Keratinocyte (primary cell): ENCODE measurements at regions not wholly inside any gene's neighbourhood (a gene's known extent, or its start where the extent isn't known, plus 50 kb on each side); places are given as distances from the start of the nearest gene placed in this dataset.

ENCODE experiments used
- DNase-seq: peaks from one replicate; pipeline ENCODE4 v3.0.0-alpha.2; 2011; ENCODE audit warnings: low read depth, missing footprints, low spot score
- FAIRE-seq: peaks from 2 replicates; lab custom pipeline; 2011; peaks lifted over from hg19 to GRCh38; lab: Jason Lieb, UNC
- H2AFZ ChIP-seq: 2 replicates; pipeline ENCODE4 v1.6.0; 2012; ENCODE audit warnings: low read length, control low read depth, inconsistent platforms; ENCODE audit not compliant: control insufficient read depth
- H3K27ac ChIP-seq: 2 replicates; pipeline ENCODE4 v1.5.1; 2011; ENCODE audit warnings: low read length; ENCODE audit not compliant: control insufficient read depth, insufficient read depth
- H3K27me3 ChIP-seq: 3 replicates; pipeline ENCODE4 v1.6.0; 2011; ENCODE audit warnings: low read length; ENCODE audit not compliant: control insufficient read depth, insufficient read depth; ENCODE audit errors: extremely low read depth
- H3K36me3 ChIP-seq, 2 experiments: 2 replicates in 1 of 2; 3 replicates in 1 of 2; pipeline ENCODE4 v1.5.1; 2011; ENCODE audit warnings: low read length in 2 of 2, mild to moderate bottlenecking in 1 of 2; ENCODE audit not compliant: control insufficient read depth in 2 of 2, insufficient read depth in 2 of 2; ENCODE audit errors: extremely low read depth in 1 of 2
- H3K4me1 ChIP-seq: 3 replicates; pipeline ENCODE4 v1.5.1; 2011; ENCODE audit warnings: low read length; ENCODE audit not compliant: control insufficient read depth, insufficient read depth; ENCODE audit errors: extremely low read depth
- H3K4me2 ChIP-seq: 3 replicates; pipeline ENCODE4 v1.6.0; 2011; ENCODE audit warnings: low read depth, low read length; ENCODE audit not compliant: control insufficient read depth, insufficient read depth; ENCODE audit errors: extremely low read depth
- H3K4me3 ChIP-seq, 3 experiments: fragments of 200-600 bp in 1 of 3; sonication (generic) in 1 of 3; 2 replicates in 2 of 3; 3 replicates in 1 of 3; pipeline ENCODE4 v1.5.1; 2011 to 2016; ENCODE audit warnings: low read length in 3 of 3, mild to moderate bottlenecking in 3 of 3, control low read depth in 2 of 3, inconsistent platforms in 1 of 3, low read depth in 1 of 3, mixed read lengths in 1 of 3, mixed run types in 1 of 3, moderate library complexity in 1 of 3; ENCODE audit not compliant: control insufficient read depth in 2 of 3, insufficient read depth in 2 of 3; ENCODE audit errors: extremely low read depth in 1 of 3
- H3K79me2 ChIP-seq: 2 replicates; pipeline ENCODE4 v1.6.0; 2012; ENCODE audit warnings: low read length; ENCODE audit not compliant: control insufficient read depth, insufficient read depth
- H3K9ac ChIP-seq: 3 replicates; pipeline ENCODE4 v1.6.0; 2011; ENCODE audit warnings: low read length; ENCODE audit not compliant: control insufficient read depth, insufficient read depth; ENCODE audit errors: extremely low read depth
- H3K9me1 ChIP-seq: 3 replicates; pipeline ENCODE4 v1.6.0; 2011; ENCODE audit warnings: low read length; ENCODE audit not compliant: control insufficient read depth, insufficient read depth; ENCODE audit errors: extremely low read depth
- H3K9me3 ChIP-seq: 2 replicates; pipeline ENCODE4 v1.5.1; 2012; ENCODE audit warnings: low read depth, low read length; ENCODE audit not compliant: control insufficient read depth
- H4K20me1 ChIP-seq: 3 replicates; pipeline ENCODE4 v1.6.0; 2011; ENCODE audit warnings: low read length; ENCODE audit not compliant: control insufficient read depth, insufficient read depth; ENCODE audit errors: extremely low read depth
- EZH2 ChIP-seq: IDR thresholded peaks from one replicate; pipeline ENCODE4 v1.6.1; 2012; ENCODE audit warnings: inconsistent platforms, mild to moderate bottlenecking, low read length, moderate library complexity
- dilution Hi-C: fragments of 300-500 bp; cut with MboI; formaldehyde crosslinking; loops from one replicate; pipeline ENCODE4 v1.7.0; 2020; ENCODE audit warnings: low sequenced_read_pairs; ENCODE audit not compliant: extremely low pct_ligation_motif_present
- TF ChIP-seq, protein P1 (sequence below), 3 experiments: IDR thresholded peaks in 1 of 3; conservative IDR thresholded peaks in 1 of 3; optimal IDR thresholded peaks in 1 of 3; 2 replicates in 2 of 3; 3 replicates in 1 of 3; pipeline versions ENCODE3 to v1.5.1; 2011; ENCODE audit warnings: low read length in 3 of 3, mild to moderate bottlenecking in 3 of 3, moderate library complexity in 2 of 3, control low read depth in 1 of 3, inconsistent platforms in 1 of 3; ENCODE audit not compliant: insufficient read depth in 2 of 3; ENCODE audit errors: extremely low read depth in 1 of 3

DNA sequence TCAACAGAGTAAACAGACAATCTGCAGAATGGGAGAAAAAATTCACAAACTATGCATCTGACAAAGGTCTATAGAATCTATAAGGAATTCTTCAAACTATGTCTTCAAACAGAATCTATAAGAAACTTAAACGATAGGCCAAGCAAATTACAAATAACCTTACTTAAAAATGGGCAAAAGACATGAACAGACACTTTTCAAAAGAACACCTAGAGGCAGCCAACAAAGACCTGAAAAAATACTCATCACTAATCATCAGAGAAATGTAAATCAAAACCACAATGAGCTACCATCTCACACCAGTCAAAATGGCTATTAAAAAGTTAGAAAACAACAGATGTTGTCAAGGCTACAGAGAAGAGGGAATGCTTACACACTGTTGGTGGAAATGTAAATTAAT is 81.3 kb downstream of the ID4 start:
- Histone ChIP-seq H3K9me3 (no peaks in the 10 kb centered on the region), H2AFZ (no peak overlapping the region), H3K9me1 (no peaks in the 10 kb centered on the region), H3K27me3 (peaks cover 2% of the 10 kb centered on the region), H3K4me1 (no peaks in the 10 kb centered on the region), H3K79me2 (no peaks in the 10 kb centered on the region), H3K27ac (no peak overlapping the region), H3K4me3 (no peak overlapping the region), H3K36me3 (no peaks in the 10 kb centered on the region), H3K9ac (no peak overlapping the region), H4K20me1 (no peaks in the 10 kb centered on the region), H3K4me2 (no peak overlapping the region)
- no peak for DNase-seq
- FAIRE-seq, result no peak
- no peak for TF ChIP-seq EZH2
- TF ChIP-seq, protein P1, sequence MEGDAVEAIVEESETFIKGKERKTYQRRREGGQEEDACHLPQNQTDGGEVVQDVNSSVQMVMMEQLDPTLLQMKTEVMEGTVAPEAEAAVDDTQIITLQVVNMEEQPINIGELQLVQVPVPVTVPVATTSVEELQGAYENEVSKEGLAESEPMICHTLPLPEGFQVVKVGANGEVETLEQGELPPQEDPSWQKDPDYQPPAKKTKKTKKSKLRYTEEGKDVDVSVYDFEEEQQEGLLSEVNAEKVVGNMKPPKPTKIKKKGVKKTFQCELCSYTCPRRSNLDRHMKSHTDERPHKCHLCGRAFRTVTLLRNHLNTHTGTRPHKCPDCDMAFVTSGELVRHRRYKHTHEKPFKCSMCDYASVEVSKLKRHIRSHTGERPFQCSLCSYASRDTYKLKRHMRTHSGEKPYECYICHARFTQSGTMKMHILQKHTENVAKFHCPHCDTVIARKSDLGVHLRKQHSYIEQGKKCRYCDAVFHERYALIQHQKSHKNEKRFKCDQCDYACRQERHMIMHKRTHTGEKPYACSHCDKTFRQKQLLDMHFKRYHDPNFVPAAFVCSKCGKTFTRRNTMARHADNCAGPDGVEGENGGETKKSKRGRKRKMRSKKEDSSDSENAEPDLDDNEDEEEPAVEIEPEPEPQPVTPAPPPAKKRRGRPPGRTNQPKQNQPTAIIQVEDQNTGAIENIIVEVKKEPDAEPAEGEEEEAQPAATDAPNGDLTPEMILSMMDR (optimal IDR thresholded peaks at IDR 0.05 in 1 of 3, IDR thresholded peaks at IDR 0.05 in 1 of 3, conservative IDR thresholded peaks at IDR 0.05 in 1 of 3; ENCODE audit: extremely low read depth in 1 of 3, insufficient read depth in 2 of 3, low read length in 3 of 3), result no peak
- dilution Hi-C loops, result no loop called here

DNA sequence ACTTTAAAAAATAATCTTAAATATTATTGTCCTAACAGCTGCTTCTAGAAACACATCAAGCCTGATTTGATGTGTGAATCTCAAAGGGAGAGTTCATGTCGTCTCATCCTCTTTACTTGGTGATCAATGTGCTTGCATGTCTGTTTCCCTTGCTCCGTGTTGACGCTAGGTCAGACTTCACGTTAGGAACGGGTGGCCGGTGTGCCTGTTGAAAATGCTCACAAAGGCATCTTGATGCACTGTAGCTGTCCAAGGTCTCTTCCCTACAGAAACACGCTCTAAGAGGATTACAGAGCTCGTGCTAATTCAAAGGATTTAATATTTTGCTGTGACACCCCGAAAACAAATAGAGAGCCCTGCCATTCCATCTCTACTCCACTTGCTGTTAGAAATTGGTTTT is 84.6 kb downstream of the ID4 start:
- no peak for TF ChIP-seq EZH2
- TF ChIP-seq, protein P1 (optimal IDR thresholded peaks at IDR 0.05 in 1 of 3, IDR thresholded peaks at IDR 0.05 in 1 of 3, conservative IDR thresholded peaks at IDR 0.05 in 1 of 3; ENCODE audit: extremely low read depth in 1 of 3, insufficient read depth in 2 of 3, low read length in 3 of 3), result no peak
- H3K9me3 ChIP-seq, result no peaks in the 10 kb centered on the region
- no peaks in the 10 kb centered on the region for H3K4me1 ChIP-seq
- H3K79me2 ChIP-seq, result no peaks in the 10 kb centered on the region
- no peaks in the 10 kb centered on the region for H3K9me1 ChIP-seq
- DNase-seq (no peak), FAIRE-seq (no peak)
- H4K20me1 ChIP-seq, result no peaks in the 10 kb centered on the region
- H2AFZ ChIP-seq, result no peak overlapping the region
- no peak overlapping the region for H3K4me3 ChIP-seq
- no peak overlapping the region for H3K27ac ChIP-seq
- H3K4me2 ChIP-seq, result no peak overlapping the region
- peaks cover 2% of the 10 kb centered on the region for H3K27me3 ChIP-seq
- dilution Hi-C loops, result no loop called here
- no peaks in the 10 kb centered on the region for H3K36me3 ChIP-seq
- H3K9ac ChIP-seq, result no peak overlapping the region
